DND-41 (cell line): ENCODE measurements at regions not wholly inside any gene's neighbourhood (a gene's known extent, or its start where the extent isn't known, plus 50 kb on each side); places are given as distances from the start of the nearest gene placed in this dataset.

Source experiments
- ATAC-seq: fragments of 200-7000 bp; cut with Tn5 transposase; 3 replicates; pipeline ENCODE4 v1.9.1; 2021; ENCODE audit warnings: low read depth; ENCODE audit not compliant: insufficient read depth
- DNase-seq: peaks from one replicate; pipeline ENCODE4 v3.0.0-alpha.2; 2020
- H2AFZ ChIP-seq: 2 replicates; pipeline ENCODE4 v1.6.0; 2012; ENCODE audit warnings: low read depth, low read length
- H3K27ac ChIP-seq: 2 replicates; pipeline ENCODE4 v1.5.1; 2012; ENCODE audit warnings: low read length, inconsistent platforms
- H3K27me3 ChIP-seq: fragments of 200-600 bp; sonication (generic); 2 replicates; pipeline ENCODE4 v1.6.0; 2012; ENCODE audit warnings: low read length, mild to moderate bottlenecking, inconsistent platforms; ENCODE audit not compliant: insufficient read depth, poor library complexity
- H3K36me3 ChIP-seq: 2 replicates; pipeline ENCODE4 v1.5.1; 2012; ENCODE audit warnings: low read length, inconsistent platforms; ENCODE audit not compliant: insufficient read depth
- H3K4me1 ChIP-seq: 2 replicates; pipeline ENCODE4 v1.5.1; 2012; ENCODE audit warnings: mild to moderate bottlenecking, low read length; ENCODE audit not compliant: insufficient read depth
- H3K4me2 ChIP-seq: 2 replicates; pipeline ENCODE4 v1.6.0; 2012; ENCODE audit warnings: mild to moderate bottlenecking, moderate library complexity, low read length, inconsistent platforms; ENCODE audit not compliant: insufficient read depth
- H3K4me3 ChIP-seq, 2 experiments: fragments of 200-600 bp in 1 of 2; shearing (Covaris generic) in 1 of 2; 2 replicates each; pipeline ENCODE4 v1.5.1; 2012 to 2016; ENCODE audit warnings: inconsistent platforms in 2 of 2, low read length in 2 of 2, mild to moderate bottlenecking in 2 of 2, low read depth in 1 of 2, moderate library complexity in 1 of 2
- H3K79me2 ChIP-seq: 2 replicates; pipeline ENCODE4 v1.6.0; 2012; ENCODE audit warnings: low read length, inconsistent platforms; ENCODE audit not compliant: insufficient read depth
- H3K9ac ChIP-seq: 2 replicates; pipeline ENCODE4 v1.6.0; 2012; ENCODE audit warnings: low read depth, mild to moderate bottlenecking, inconsistent platforms, low read length, moderate library complexity
- H3K9me3 ChIP-seq: 2 replicates; pipeline ENCODE4 v1.5.1; 2012; ENCODE audit warnings: low read length, moderate library complexity, mild to moderate bottlenecking, inconsistent platforms; ENCODE audit not compliant: insufficient read depth, severe bottlenecking
- H4K20me1 ChIP-seq: 2 replicates; pipeline ENCODE4 v1.6.0; 2012; ENCODE audit warnings: low read length; ENCODE audit not compliant: insufficient read depth
- EZH2 ChIP-seq: IDR thresholded peaks from 3 replicates; pipeline ENCODE4 v1.6.1; 2012; ENCODE audit warnings: borderline replicate concordance, low read depth, mild to moderate bottlenecking, moderate library complexity, low read length, inconsistent platforms; ENCODE audit not compliant: severe bottlenecking
- TF ChIP-seq, protein P1 (sequence below): IDR thresholded peaks from 2 replicates; pipeline ENCODE4 v1.5.1; 2012; ENCODE audit warnings: borderline replicate concordance, low read length, moderate library complexity, mild to moderate bottlenecking; ENCODE audit not compliant: poor library complexity, severe bottlenecking; ENCODE audit errors: extremely low read depth

DNA sequence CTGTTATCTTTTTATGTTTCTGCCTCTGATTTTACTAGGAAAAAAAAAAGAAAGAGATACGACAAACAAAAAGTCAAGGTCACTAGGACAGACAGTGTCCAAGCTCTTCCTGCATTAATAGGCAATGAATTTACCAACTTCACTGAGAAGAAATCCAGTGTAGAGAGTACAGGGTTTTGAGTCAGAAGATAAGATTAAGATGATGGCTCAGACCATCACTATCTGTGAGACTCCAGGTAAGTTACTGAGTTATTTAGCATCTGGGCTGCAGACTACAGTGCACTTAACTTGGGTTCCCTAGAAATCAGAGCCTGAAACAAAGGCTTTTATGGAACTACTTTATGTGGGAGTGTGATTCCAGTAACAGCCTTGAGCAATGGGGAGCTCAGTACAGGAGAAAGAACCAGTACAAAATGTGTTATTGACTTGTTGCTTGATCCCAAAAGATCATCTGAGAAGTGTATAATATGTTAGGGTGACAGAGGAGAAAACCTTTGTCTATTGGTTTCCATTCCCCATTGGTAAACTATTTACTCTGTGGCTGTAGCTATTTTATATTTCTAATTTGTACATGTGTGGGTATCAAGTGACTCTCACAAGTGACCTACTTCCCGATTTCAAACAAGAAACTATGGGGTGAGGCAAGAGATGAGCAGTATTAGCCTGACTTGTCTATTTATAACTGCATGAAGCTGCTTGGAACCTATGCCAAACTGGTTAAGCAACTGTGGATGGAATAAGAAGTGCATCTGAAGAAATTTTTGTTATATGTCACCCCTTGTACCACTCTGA is 395.8 kb downstream of the RAB38 start:
- H3K9me3 ChIP-seq, result no peaks in the 10 kb centered on the region
- no peak for DNase-seq
- no peak overlapping the region for H3K4me2 ChIP-seq

DNA sequence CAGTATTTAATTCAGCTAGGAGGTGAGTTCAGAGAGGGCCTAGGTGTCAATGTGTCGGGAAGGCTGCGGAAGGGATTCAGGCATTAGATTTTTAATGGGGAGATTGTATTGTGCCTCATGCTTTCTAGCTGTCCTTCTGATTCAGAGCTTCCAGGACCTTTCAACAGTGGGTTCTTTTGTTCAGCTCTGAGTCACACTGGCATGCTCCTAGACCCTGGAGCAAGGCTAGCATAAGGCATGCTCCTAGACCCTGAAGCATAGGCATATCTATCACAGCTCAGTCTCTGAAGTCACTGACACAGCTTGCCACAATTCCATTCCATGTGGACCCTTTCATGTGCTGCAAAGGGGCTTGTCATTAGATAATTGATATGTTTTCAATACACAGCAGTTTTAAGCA is 396.9 kb downstream of the RAB38 start:
- DNase-seq, result no peak
- H3K4me2 ChIP-seq, result no peak overlapping the region
- ATAC-seq, result no peak
- H3K4me1 ChIP-seq, result no peaks in the 10 kb centered on the region
- H3K9ac ChIP-seq, result no peak overlapping the region
- H3K79me2 ChIP-seq, result no peaks in the 10 kb centered on the region
- H4K20me1 ChIP-seq, result no peaks in the 10 kb centered on the region
- no peak for TF ChIP-seq EZH2
- TF ChIP-seq, protein P1, sequence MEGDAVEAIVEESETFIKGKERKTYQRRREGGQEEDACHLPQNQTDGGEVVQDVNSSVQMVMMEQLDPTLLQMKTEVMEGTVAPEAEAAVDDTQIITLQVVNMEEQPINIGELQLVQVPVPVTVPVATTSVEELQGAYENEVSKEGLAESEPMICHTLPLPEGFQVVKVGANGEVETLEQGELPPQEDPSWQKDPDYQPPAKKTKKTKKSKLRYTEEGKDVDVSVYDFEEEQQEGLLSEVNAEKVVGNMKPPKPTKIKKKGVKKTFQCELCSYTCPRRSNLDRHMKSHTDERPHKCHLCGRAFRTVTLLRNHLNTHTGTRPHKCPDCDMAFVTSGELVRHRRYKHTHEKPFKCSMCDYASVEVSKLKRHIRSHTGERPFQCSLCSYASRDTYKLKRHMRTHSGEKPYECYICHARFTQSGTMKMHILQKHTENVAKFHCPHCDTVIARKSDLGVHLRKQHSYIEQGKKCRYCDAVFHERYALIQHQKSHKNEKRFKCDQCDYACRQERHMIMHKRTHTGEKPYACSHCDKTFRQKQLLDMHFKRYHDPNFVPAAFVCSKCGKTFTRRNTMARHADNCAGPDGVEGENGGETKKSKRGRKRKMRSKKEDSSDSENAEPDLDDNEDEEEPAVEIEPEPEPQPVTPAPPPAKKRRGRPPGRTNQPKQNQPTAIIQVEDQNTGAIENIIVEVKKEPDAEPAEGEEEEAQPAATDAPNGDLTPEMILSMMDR, result no peak
- no peak overlapping the region for H2AFZ ChIP-seq
- no peaks in the 10 kb centered on the region for H3K27me3 ChIP-seq
- H3K27ac ChIP-seq, result no peak overlapping the region
- H3K36me3 ChIP-seq, result no peaks in the 10 kb centered on the region
- no peak overlapping the region for H3K4me3 ChIP-seq
- H3K9me3 ChIP-seq, result no peaks in the 10 kb centered on the region

More for the DNA sequence above, 395.8 kb downstream of the RAB38 start:
- Histone ChIP-seq H3K9ac (no peak overlapping the region), H3K79me2 (no peaks in the 10 kb centered on the region), H3K4me3 (no peak overlapping the region), H3K4me1 (no peaks in the 10 kb centered on the region), H3K36me3 (no peaks in the 10 kb centered on the region), H2AFZ (no peak overlapping the region), H4K20me1 (no peaks in the 10 kb centered on the region), H3K27ac (no peak overlapping the region), H3K27me3 (no peaks in the 10 kb centered on the region)
- ATAC-seq, result no peak
- TF ChIP-seq EZH2, result no peak
- TF ChIP-seq, protein P1, result no peak

DNA sequence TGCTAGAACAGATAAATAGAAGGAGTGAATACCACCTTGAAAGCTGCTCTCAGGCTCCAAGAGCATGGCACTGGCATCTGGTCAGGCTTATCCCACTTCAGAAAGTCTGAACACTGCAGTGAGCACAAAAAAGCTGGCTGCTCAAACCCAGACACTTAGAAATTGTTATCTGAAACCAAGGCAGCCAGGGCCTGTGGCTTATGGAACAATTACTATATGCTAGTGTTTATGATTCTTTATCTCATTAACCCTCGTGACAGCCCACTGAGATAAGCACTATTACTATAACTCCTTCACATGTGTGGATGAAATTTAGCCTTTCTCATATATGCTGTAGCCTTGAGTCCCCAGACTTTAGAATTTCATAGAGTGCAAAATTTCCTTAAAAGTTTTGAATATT is 400.2 kb downstream of the RAB38 start:
- no peaks in the 10 kb centered on the region for H4K20me1 ChIP-seq
- H3K79me2 ChIP-seq, result no peaks in the 10 kb centered on the region
- TF ChIP-seq EZH2, result no peak
- TF ChIP-seq, protein P1, result no peak
- no peak overlapping the region for H3K9ac ChIP-seq
- no peaks in the 10 kb centered on the region for H3K9me3 ChIP-seq
- H3K4me3 ChIP-seq, result no peak overlapping the region
- ATAC-seq (no peak), DNase-seq (no peak)
- H2AFZ ChIP-seq, result no peak overlapping the region
- no peaks in the 10 kb centered on the region for H3K4me1 ChIP-seq
- H3K27me3 ChIP-seq, result no peaks in the 10 kb centered on the region
- no peaks in the 10 kb centered on the region for H3K36me3 ChIP-seq
- no peak overlapping the region for H3K4me2 ChIP-seq
- no peak overlapping the region for H3K27ac ChIP-seq

DNA sequence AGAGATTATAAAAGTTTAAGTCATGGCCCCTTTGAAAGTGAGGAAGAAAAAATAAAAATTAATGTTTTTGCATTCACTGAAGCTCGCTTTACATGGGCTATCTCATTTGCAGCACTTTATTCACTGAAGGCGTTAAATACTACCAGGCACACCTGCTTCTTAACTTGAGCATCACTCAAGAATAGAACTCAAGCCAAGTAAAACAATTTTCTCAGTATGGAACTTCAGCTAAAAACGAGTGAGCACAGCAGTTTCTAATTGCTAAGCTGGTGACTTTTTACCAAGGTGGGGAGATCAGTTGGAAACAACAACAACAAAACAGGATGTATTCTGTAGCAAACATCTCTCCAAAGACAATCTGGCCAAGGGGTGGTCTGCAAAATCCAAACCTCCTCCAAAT is 405.6 kb downstream of the RAB38 start:
- DNase-seq (no peak), ATAC-seq (no peak)
- Histone ChIP-seq H3K36me3 (no peaks in the 10 kb centered on the region), H2AFZ (no peak overlapping the region), H3K9me3 (no peaks in the 10 kb centered on the region), H3K27me3 (no peaks in the 10 kb centered on the region), H3K4me2 (no peak overlapping the region), H3K4me3 (no peak overlapping the region), H3K4me1 (no peaks in the 10 kb centered on the region), H3K9ac (no peak overlapping the region), H4K20me1 (no peaks in the 10 kb centered on the region), H3K79me2 (no peaks in the 10 kb centered on the region), H3K27ac (no peak overlapping the region)
- TF ChIP-seq EZH2, result no peak
- TF ChIP-seq, protein P1, result no peak
